Hepatocyte (in vitro differentiated cells): ENCODE measurements at regions not wholly inside any gene's neighbourhood (a gene's known extent, or its start where the extent isn't known, plus 50 kb on each side); places are given as distances from the start of the nearest gene placed in this dataset.
"Not testable (repeated sequence)": the region's sequence is repeated elsewhere in the genome, so short reads cannot be mapped to it uniquely, and the experiment has no call there.

Source experiments
- DNase-seq: peaks from one replicate; pipeline ENCODE4 v3.0.0-alpha.2; 2016; ENCODE audit warnings: low spot score
- H2AFZ ChIP-seq: fragments of 200-600 bp; sonication (generic); 2 replicates; pipeline ENCODE4 v1.6.0; 2016; ENCODE audit warnings: antibody characterized with exemption, mild to moderate bottlenecking
- H3K27ac ChIP-seq: fragments of 200-600 bp; sonication (generic); 2 replicates; pipeline ENCODE4 v1.5.1; 2016; ENCODE audit warnings: mild to moderate bottlenecking
- H3K27me3 ChIP-seq: fragments of 200-600 bp; sonication (generic); 2 replicates; pipeline ENCODE4 v1.6.1; 2016
- H3K36me3 ChIP-seq: fragments of 200-600 bp; sonication (generic); replicated peaks from 2 replicates; pipeline ENCODE4 v1.5.1; 2016; ENCODE audit warnings: low read depth; ENCODE audit not compliant: insufficient read depth
- H3K4me1 ChIP-seq: fragments of 200-600 bp; sonication (generic); 2 replicates; pipeline ENCODE4 v1.5.1; 2016; ENCODE audit warnings: mild to moderate bottlenecking, moderate library complexity; ENCODE audit not compliant: insufficient read depth
- H3K4me2 ChIP-seq: fragments of 200-600 bp; sonication (generic); 2 replicates; pipeline ENCODE4 v1.6.0; 2016
- H3K4me3 ChIP-seq: fragments of 200-600 bp; sonication (generic); 2 replicates; pipeline ENCODE4 v1.5.1; 2016; ENCODE audit warnings: mild to moderate bottlenecking
- H3K79me2 ChIP-seq: fragments of 200-600 bp; sonication (generic); 2 replicates; pipeline ENCODE4 v1.6.0; 2017; ENCODE audit warnings: mild to moderate bottlenecking
- H3K9me2 ChIP-seq: fragments of 200-600 bp; sonication (generic); replicated peaks from 2 replicates; pipeline ENCODE4 v1.6.0; 2017; ENCODE audit warnings: mild to moderate bottlenecking; ENCODE audit not compliant: insufficient read depth
- H3K9me3 ChIP-seq: fragments of 200-600 bp; sonication (generic); 2 replicates; pipeline ENCODE4 v1.5.1; 2016; ENCODE audit warnings: low read depth, mild to moderate bottlenecking
- H4K20me1 ChIP-seq: fragments of 200-600 bp; sonication (generic); 2 replicates; pipeline ENCODE4 v1.6.0; 2016; ENCODE audit warnings: mild to moderate bottlenecking; ENCODE audit not compliant: insufficient read depth, poor library complexity, severe bottlenecking
- EZH2 ChIP-seq: fragments of 200-600 bp; sonication (generic); IDR thresholded peaks from 2 replicates; pipeline ENCODE4 v1.6.1; 2016; ENCODE audit warnings: antibody characterized with exemption, mild to moderate bottlenecking, borderline replicate concordance
- EZH2phosphoT487 ChIP-seq: fragments of 200-600 bp; sonication (generic); IDR thresholded peaks from one replicate; pipeline ENCODE4 v1.6.1; 2018; ENCODE audit warnings: antibody characterized with exemption, mild to moderate bottlenecking, low read depth, moderate library complexity; ENCODE audit not compliant: unreplicated experiment, severe bottlenecking
- WGBS: methylation state at CpG from one replicate; pipeline ENCODE4 v1.1.6; 2016; ENCODE audit warnings: low lambda C conversion rate; ENCODE audit errors: missing lambda C conversion rate; 5-methylcytosine and 5-hydroxymethylcytosine counted together
- TF ChIP-seq, protein P1 (sequence below): fragments of 200-600 bp; sonication (generic); IDR thresholded peaks from 2 replicates; pipeline ENCODE4 v1.5.1; 2016; ENCODE audit warnings: antibody characterized with exemption, mild to moderate bottlenecking; ENCODE audit not compliant: poor library complexity

DNA sequence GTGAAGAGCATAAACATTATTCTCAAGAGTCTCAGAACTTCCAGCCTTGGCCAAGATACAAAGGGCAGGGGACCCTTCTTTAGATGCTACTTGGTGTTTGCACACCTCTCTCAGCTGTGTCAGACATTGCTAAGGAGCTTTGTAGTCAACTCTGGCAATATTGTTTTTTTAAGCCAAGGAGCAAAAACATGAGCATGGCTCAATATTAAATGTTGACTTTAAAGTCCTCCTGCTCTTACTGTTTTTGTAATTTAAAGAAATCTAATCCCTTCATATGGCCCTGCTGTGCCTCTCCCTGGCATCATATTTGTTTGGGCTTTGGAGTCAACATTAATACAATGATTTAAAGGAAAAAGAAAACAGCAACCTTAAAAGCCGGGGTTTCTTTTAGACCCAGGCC, 67.9 kb upstream of the TMEM170B start:
- no peak overlapping the region for H3K4me2 ChIP-seq
- no peak overlapping the region for H3K4me3 ChIP-seq
- H4K20me1 ChIP-seq = no peaks in the 10 kb centered on the region
- no peaks in the 10 kb centered on the region for H3K27me3 ChIP-seq
- H3K9me2 ChIP-seq = no peaks in the 10 kb centered on the region
- H3K9me3 ChIP-seq = no peaks in the 10 kb centered on the region
- WGBS = 75% methylated on average over 1 of the region's 1 CpG
- TF ChIP-seq, protein P1, sequence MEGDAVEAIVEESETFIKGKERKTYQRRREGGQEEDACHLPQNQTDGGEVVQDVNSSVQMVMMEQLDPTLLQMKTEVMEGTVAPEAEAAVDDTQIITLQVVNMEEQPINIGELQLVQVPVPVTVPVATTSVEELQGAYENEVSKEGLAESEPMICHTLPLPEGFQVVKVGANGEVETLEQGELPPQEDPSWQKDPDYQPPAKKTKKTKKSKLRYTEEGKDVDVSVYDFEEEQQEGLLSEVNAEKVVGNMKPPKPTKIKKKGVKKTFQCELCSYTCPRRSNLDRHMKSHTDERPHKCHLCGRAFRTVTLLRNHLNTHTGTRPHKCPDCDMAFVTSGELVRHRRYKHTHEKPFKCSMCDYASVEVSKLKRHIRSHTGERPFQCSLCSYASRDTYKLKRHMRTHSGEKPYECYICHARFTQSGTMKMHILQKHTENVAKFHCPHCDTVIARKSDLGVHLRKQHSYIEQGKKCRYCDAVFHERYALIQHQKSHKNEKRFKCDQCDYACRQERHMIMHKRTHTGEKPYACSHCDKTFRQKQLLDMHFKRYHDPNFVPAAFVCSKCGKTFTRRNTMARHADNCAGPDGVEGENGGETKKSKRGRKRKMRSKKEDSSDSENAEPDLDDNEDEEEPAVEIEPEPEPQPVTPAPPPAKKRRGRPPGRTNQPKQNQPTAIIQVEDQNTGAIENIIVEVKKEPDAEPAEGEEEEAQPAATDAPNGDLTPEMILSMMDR = no peak
- TF ChIP-seq EZH2phosphoT487 = no peak
- no peak for TF ChIP-seq EZH2
- H3K36me3 ChIP-seq = no peaks in the 10 kb centered on the region
- no peak overlapping the region for H2AFZ ChIP-seq
- no peaks in the 10 kb centered on the region for H3K4me1 ChIP-seq
- H3K27ac ChIP-seq = no peak overlapping the region
- no peak for DNase-seq
- H3K79me2 ChIP-seq = no peaks in the 10 kb centered on the region

DNA sequence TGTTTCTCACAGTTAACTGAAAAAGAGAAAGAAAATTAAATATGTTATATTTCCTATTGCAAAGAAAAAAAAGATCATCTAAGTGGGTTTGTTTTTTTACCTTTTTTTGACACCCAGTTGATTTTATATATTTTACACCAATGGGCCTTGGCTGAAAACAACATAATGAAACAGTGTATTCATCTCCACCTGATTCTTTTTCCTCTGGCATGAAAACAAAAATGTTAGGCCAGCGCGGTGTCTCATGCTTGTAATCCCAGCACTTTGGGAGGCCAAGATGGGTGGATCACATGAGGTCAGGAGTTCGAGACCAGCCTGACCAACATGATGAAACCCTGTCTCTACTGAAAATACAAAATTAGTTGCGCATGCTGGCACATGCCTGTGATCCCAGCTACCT, 69.3 kb upstream of the TMEM170B start:
- H3K4me3 ChIP-seq, H3K79me2 ChIP-seq, H3K27me3 ChIP-seq, H3K9me2 ChIP-seq, H3K36me3 ChIP-seq, H2AFZ ChIP-seq, H4K20me1 ChIP-seq, H3K27ac ChIP-seq, DNase-seq, H3K4me1 ChIP-seq, H3K4me2 ChIP-seq, H3K9me3 ChIP-seq: not testable (repeated sequence)
- 86% methylated on average over 4 of the region's 4 CpGs for WGBS

DNA sequence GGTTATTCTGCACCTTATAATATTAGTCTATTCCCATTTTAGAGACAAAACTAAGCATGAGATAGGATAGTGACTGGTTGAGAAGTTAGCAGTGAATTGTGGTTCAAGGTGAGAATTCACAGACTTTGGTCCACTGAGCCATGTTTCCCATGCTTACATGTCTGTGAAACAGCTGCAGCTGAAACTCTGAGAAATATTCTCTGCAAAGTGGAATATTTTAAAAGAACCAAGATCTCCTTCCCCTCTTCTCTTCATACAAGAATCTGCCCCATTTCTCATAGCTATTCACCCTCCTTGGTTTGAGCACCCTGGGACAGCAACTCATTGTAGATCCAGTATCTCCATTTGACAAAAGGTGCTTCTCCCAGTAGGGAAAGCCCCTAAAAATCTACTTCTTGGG, 70.2 kb upstream of the TMEM170B start:
- no peak for DNase-seq
- H4K20me1 ChIP-seq = no peaks in the 10 kb centered on the region
- no peak overlapping the region for H3K4me3 ChIP-seq
- H2AFZ ChIP-seq = no peak overlapping the region
- H3K9me2 ChIP-seq = no peaks in the 10 kb centered on the region
- H3K79me2 ChIP-seq = no peaks in the 10 kb centered on the region
- no peaks in the 10 kb centered on the region for H3K4me1 ChIP-seq
- H3K4me2 ChIP-seq = no peak overlapping the region
- no peak for TF ChIP-seq EZH2
- no peak overlapping the region for H3K27ac ChIP-seq
- H3K36me3 ChIP-seq = no peaks in the 10 kb centered on the region
- H3K9me3 ChIP-seq = no peaks in the 10 kb centered on the region
- H3K27me3 ChIP-seq = no peaks in the 10 kb centered on the region

GRCh38 chr6:11463398-11463780, 74.2 kb upstream of the TMEM170B start:
- WGBS = 96% methylated on average over 4 of the region's 4 CpGs
- Histone ChIP-seq H3K4me3 (no peak overlapping the region), H3K9me2 (no peaks in the 10 kb centered on the region), H2AFZ (no peak overlapping the region), H3K4me1 (no peaks in the 10 kb centered on the region), H3K79me2 (no peaks in the 10 kb centered on the region), H3K4me2 (no peak overlapping the region), H3K27me3 (no peaks in the 10 kb centered on the region), H4K20me1 (no peaks in the 10 kb centered on the region), H3K27ac (no peak overlapping the region), H3K9me3 (no peaks in the 10 kb centered on the region), H3K36me3 (no peaks in the 10 kb centered on the region)
- DNase-seq = no peak
- TF ChIP-seq, protein P1 = no peak
- TF ChIP-seq EZH2phosphoT487 = no peak
- no peak for TF ChIP-seq EZH2
